ENCODE measurements at regions not wholly inside any gene's neighbourhood (a gene's known extent, or its start where the extent isn't known, plus 50 kb on each side); places are given as distances from the start of the nearest gene placed in this dataset.
"Not testable (repeated sequence)": the region's sequence is repeated elsewhere in the genome, so short reads cannot be mapped to it uniquely, and the experiment has no call there.

DNA sequence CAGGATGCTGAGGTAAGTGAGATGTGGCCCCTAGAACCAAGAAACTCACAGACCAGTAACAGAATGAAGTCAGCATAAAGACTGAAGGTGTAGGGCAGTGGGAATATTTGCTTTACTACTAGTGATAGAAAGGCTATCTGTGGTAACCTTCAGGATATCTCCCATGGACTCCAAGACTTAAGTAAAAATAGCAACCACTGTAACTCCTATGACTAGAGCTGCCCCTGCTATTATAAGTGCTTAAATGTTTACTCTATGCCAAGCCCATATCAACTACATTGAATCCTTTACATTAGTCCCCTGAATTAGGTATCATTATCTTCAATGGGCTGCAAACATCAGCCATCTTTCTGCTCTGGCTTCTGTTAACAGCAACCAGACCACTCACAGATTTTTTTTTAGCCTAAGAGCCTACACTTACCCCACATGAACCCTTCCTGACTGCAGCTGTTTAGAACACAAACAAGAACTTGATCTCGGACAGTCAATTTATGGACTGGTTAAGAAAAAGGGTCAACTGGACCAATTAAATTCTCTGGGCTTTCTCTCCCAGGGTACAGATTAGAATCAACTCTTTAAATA is 335.1 kb upstream of the API5 start:
- DNase-seq (ENCODE audit: low spot score) = no peak

DNA sequence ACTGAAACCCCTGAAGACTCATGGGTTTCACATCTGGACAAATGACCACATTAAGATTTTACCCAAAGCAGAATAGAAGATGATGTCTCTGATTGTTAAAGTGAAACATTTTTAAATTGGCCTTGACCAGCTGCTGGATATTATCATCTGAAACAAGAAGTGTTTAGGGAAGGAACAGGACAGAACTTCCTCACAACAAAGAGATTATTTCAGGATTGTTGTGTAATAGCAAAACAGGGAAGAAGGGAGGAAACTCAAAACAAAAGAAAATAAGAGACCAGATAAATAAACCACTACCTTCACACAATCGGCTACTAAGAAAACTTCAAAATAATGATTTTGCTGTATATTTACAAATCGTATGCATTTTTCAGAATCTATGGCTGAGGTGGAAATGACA is 319.2 kb upstream of the API5 start:
- no peak for DNase-seq (ENCODE audit: low spot score)

- no peak for DNase-seq (ENCODE audit: low spot score)
Measured at GRCh38 chr11:42996421-42997307, 315.1 kb upstream of the API5 start.

DNA sequence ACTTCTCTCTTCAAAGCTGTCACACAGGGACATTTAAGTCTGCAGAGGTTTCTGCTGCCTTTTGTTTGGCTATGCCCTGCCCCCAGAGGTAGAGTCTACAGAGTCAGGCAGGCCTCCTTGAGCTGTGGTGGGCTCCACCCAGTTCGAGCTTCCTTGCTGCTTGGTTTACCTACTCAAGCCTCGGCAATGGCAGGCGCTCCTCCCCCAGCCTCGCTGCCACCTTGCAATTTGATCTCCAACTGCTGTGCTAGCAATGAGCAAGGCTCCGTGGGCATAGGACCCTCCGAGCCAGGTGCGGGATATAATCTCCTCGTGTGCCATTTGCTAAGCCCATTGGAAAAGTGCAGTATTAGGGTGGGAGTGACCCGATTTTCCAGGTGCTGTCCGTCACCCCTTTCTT is 306.9 kb upstream of the API5 start:
- DNase-seq (ENCODE audit: low spot score) = not testable (repeated sequence)

- no peak for DNase-seq (ENCODE audit: low spot score)
Measured at GRCh38 chr11:43010042-43010441, 301.8 kb upstream of the API5 start.

GRCh38 chr11:43012606-43013005 is 299.2 kb upstream of the API5 start:
- no peak for DNase-seq (ENCODE audit: low spot score)

DNA sequence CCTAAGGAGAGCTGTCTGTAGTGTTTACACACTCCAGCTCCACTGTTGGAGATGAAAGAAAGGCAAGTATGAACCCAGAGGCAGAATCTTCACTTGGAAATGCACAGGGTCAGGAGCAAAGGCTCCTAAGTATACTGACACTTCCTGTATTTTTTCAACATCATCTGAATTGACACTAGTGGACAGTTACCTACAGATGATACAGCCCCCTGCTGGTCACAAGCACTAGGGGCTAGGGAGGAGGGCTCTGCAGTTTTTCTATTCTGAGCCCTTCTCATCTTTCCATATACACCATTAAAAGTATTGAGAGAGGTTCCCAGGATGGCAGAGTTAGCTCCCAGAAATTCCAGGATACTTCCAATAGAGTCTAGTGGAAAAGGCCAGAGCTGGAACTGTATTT is 290.3 kb upstream of the API5 start:
- no peak for DNase-seq (ENCODE audit: low spot score)

- DNase-seq (ENCODE audit: low spot score) = no peak
Measured at GRCh38 chr11:43034341-43034740, 277.5 kb upstream of the API5 start.

DNA sequence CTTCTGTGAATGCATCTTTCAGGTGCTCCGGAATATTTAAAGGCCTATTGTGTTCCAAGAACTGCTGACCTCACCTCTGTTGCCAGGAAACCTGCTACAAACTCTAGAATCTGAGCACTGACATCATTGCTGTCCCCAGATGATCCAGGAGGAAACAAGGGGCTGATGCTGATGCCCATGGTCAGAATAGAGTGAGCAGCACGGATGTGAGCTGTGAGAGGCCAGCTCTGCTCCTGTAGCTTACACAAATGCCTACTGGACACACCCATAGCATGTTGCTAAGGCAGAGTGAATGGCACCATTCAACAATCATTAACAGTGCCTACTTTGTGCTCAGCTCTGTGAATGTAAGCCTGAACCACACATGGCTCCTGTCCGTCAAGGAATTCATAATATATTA is 276.7 kb upstream of the API5 start:
- no peak for DNase-seq (ENCODE audit: low spot score)

DNA sequence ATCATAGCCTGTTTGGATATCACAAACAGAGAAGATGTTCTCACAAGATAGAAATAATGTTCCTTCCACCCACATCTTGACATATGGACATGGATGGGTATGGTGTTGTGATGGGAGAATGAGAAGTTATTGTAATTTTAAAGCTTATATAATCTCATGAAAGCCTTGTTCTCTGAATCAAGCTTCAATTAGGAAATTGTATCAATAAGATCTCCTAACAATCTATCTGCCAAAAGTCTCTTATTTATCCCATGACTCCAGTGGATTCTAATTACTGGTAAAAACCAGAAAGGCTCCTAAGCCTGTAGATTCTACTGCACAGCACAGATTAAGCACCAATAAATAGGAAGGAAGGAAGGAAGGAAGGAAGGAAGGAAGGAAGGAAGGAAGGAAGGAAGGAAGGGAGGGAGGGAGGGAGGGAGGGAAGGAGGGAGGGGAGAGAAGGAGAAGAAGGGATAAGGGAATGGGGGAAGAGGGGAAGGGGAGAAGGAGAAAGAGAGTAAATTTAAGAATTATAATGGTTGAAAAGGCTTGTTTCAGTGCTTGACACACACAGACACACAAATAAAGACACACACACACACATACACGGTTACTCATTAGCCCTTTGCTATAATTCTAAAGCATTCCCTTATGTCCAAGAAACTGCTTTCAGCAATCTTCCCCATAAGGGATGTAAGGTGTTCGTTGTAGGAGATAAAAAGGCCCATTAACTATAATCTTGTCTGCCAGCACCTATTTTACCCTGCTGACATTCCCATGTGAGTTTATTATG is 258.0 kb upstream of the API5 start:
- DNase-seq (ENCODE audit: low spot score) = no peak

DNA sequence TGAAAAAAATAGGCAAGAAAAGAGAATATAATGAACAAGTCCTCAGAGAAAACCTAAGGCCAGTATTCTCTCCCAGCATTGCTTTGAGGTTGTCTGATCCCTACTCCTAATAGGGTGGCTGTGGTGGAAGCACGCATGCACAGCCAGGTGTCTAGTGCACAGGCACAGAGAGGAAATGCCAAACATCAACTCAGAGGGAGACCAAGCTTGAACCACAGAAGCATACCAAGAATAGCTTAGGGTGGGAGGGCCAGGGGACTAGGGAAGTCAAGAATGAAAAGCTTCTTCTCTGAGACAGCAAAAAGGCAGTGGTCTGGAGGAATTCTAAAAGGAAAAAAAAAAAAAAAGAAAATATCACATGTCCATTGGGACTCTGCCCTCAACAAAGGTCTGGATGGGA is 244.1 kb upstream of the API5 start:
- DNase-seq (ENCODE audit: low spot score) = no peak

DNA sequence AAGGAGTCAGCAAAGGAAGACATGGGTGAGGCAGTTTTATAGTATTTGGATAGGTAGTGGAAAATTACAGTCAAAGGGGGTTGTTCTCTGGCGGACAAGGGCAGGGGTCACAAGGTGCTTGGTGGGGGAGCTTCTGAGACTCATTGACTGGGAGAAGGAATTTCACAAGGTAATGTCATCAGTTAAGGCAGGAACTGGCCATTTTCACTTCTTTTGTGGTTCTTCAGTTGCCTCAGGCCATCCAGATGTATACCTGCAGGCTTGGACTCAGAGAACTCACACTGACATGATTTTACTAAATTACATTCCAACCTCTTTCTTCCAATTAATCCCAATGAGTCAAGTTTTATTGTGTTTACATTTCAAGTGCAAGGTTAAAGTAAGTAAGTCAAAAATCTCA is 240.5 kb upstream of the API5 start:
- no peak for DNase-seq (ENCODE audit: low spot score)

- no peak for DNase-seq (ENCODE audit: low spot score)
Measured at GRCh38 chr11:43072096-43072495, 239.7 kb upstream of the API5 start.

DNA sequence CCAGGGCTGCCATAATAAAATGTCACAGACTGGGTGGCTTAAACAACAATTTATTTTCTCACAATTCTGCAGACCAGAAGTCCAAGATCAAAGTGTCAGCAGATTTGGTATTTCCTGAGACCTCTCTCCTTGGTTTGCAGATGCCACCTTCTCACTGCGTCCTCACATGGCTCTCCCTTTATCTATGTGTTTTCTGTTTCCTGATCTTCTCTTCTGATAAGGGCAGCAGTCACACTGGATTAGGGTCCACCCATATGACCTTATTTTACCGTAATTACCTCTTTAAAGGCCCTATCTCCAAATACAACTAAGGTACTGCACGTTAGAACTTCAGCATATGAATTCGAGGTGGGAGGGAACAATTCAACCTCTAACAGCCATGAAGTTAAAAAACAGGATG is 238.9 kb upstream of the API5 start:
- no peak for DNase-seq (ENCODE audit: low spot score)

- no peak for DNase-seq (ENCODE audit: low spot score)
Measured at GRCh38 chr11:43074810-43075209, 237.0 kb upstream of the API5 start.

DNA sequence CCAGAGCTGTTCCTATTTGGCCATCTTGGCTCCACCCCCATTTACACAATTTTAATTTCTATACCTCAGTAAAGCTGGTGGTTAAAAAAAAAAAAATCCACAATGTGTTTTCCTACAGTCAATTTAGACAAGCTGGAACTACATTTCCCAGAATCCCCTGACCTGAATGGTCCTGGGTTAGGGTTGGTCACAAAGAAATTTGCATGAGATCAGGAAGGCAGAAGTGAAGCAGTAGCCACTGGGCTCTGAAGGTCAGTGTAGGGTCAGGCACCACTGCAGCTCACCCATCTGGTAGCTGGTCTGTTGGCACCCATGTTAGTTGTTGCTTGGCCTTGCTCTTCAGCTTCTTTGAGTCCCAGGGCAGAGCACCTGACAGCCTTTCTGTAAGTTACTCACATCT is 210.7 kb upstream of the API5 start:
- no peak for DNase-seq (ENCODE audit: low spot score)

DNA sequence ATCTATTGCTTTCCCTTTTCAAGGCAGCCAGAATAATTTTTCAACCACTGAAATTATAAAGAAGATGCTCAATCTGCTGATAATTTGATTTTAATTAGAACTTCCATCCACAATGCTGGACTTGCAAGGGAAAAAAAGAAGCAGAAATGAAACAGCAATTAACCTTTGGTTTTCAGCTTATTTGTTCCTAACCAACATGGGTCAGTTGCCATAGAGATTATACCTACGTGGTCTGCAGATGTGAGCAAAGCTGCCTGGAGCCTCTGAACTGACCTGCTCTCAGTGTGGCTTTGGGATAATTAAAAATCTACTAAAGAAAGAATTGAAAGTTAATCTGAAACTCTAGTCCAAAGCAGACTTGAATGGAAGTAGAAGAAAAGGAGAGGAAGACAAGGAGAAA is 195.7 kb upstream of the API5 start:
- no peak for DNase-seq (ENCODE audit: low spot score)

- no peak for DNase-seq (ENCODE audit: low spot score)
Measured at GRCh38 chr11:43119275-43119970, 192.4 kb upstream of the API5 start.

GRCh38 chr11:43122546-43122945 is 189.2 kb upstream of the API5 start:
- no peak for DNase-seq (ENCODE audit: low spot score)

GRCh38 chr11:43123443-43123842 is 188.4 kb upstream of the API5 start:
- DNase-seq (ENCODE audit: low spot score) = no peak

- DNase-seq (ENCODE audit: low spot score) = no peak
Measured at GRCh38 chr11:43124272-43124935, 187.4 kb upstream of the API5 start.

DNA sequence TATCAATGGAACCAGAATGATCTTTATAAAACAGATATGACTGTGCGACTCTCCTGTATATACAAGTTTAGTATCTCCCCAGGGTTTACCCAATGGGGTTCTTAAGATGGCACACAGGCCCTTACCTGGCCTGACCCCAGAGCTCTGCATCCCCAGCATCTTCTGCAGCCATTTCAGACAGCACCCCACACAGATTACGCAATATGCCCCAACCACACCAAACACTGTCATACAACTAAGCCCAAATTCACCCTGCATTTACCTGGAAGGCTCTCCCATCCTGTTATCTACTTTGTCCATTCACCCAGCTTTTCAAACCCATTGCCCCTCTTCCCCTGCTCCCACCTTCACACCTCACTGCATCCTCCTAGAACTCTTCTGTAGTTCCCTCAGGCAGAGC is 182.5 kb upstream of the API5 start:
- no peak for DNase-seq (ENCODE audit: low spot score)
